ENCODE measurements at regions not wholly inside any gene's neighbourhood (a gene's known extent, or its start where the extent isn't known, plus 50 kb on each side); places are given as distances from the start of the nearest gene placed in this dataset.

GRCh38 chr12:126496201-126496600 is 1431.0 kb downstream of the AACS start:
- H3K27ac ChIP-seq (ENCODE audit: low read depth in 2 of 2, low read length in 1 of 2) = no peak overlapping the region
- peaks cover 0 to 3% of the 10 kb centered on the region in 2 donors for H3K4me1 ChIP-seq (ENCODE audit: control insufficient read depth in 2 of 2, insufficient read depth in 2 of 2, low read length in 1 of 2)
- H3K36me3 ChIP-seq (ENCODE audit: control insufficient read depth in 2 of 2, insufficient read depth in 2 of 2, low read length in 1 of 2) = no peaks in the 10 kb centered on the region
- no peak overlapping the region for H3K4me3 ChIP-seq (ENCODE audit: low read depth in 1 of 2, low read length in 2 of 2)
- WGBS, 2 donors = 81 to 85% methylated on average over 3 of the region's 3 CpGs
- no peaks in the 10 kb centered on the region for H3K27me3 ChIP-seq (ENCODE audit: control insufficient read depth in 1 of 2, insufficient read depth in 2 of 2, low read length in 2 of 2)
- H3K9me3 ChIP-seq (ENCODE audit: control insufficient read depth in 2 of 2, insufficient read depth in 1 of 2, low read depth in 1 of 2, low read length in 1 of 2) = no peaks in the 10 kb centered on the region

- WGBS, 2 donors = 48 to 61% methylated on average over 7 of the region's 7 CpGs
- Histone ChIP-seq H3K4me3 (ENCODE audit: low read depth in 1 of 2, low read length in 2 of 2) (no peak overlapping the region), H3K36me3 (ENCODE audit: control insufficient read depth in 2 of 2, insufficient read depth in 2 of 2, low read length in 1 of 2) (no peaks in the 10 kb centered on the region), H3K27me3 (ENCODE audit: control insufficient read depth in 1 of 2, insufficient read depth in 2 of 2, low read length in 2 of 2) (no peaks in the 10 kb centered on the region), H3K9me3 (ENCODE audit: control insufficient read depth in 2 of 2, insufficient read depth in 1 of 2, low read depth in 1 of 2, low read length in 1 of 2) (no peaks in the 10 kb centered on the region), H3K27ac (ENCODE audit: low read depth in 2 of 2, low read length in 1 of 2) (no peak overlapping the region), H3K4me1 (ENCODE audit: control insufficient read depth in 2 of 2, insufficient read depth in 2 of 2, low read length in 1 of 2) (no peaks in the 10 kb centered on the region)
Observed at GRCh38 chr12:126506426-126507182, 1441.4 kb downstream of the AACS start.

- 69% methylated on average over 2 of the region's 2 CpGs for WGBS, 2 donors
- Histone ChIP-seq H3K36me3 (ENCODE audit: control insufficient read depth in 2 of 2, insufficient read depth in 2 of 2, low read length in 1 of 2) (no peaks in the 10 kb centered on the region), H3K27me3 (ENCODE audit: control insufficient read depth in 1 of 2, insufficient read depth in 2 of 2, low read length in 2 of 2) (no peaks in the 10 kb centered on the region), H3K27ac (ENCODE audit: low read depth in 2 of 2, low read length in 1 of 2) (no peak overlapping the region), H3K9me3 (ENCODE audit: control insufficient read depth in 2 of 2, insufficient read depth in 1 of 2, low read depth in 1 of 2, low read length in 1 of 2) (no peaks in the 10 kb centered on the region), H3K4me1 (ENCODE audit: control insufficient read depth in 2 of 2, insufficient read depth in 2 of 2, low read length in 1 of 2) (no peaks in the 10 kb centered on the region), H3K4me3 (ENCODE audit: low read depth in 1 of 2, low read length in 2 of 2) (no peak overlapping the region)
Observed at GRCh38 chr12:126507231-126507630, 1442.0 kb downstream of the AACS start.

GRCh38 chr12:126509572-126509971 is 1444.3 kb downstream of the AACS start:
- Histone ChIP-seq H3K27ac (ENCODE audit: low read depth in 2 of 2, low read length in 1 of 2) (no peak overlapping the region), H3K9me3 (ENCODE audit: control insufficient read depth in 2 of 2, insufficient read depth in 1 of 2, low read depth in 1 of 2, low read length in 1 of 2) (no peaks in the 10 kb centered on the region), H3K27me3 (ENCODE audit: control insufficient read depth in 1 of 2, insufficient read depth in 2 of 2, low read length in 2 of 2) (no peaks in the 10 kb centered on the region), H3K4me1 (ENCODE audit: control insufficient read depth in 2 of 2, insufficient read depth in 2 of 2, low read length in 1 of 2) (no peaks in the 10 kb centered on the region), H3K4me3 (ENCODE audit: low read depth in 1 of 2, low read length in 2 of 2) (no peak overlapping the region), H3K36me3 (ENCODE audit: control insufficient read depth in 2 of 2, insufficient read depth in 2 of 2, low read length in 1 of 2) (no peaks in the 10 kb centered on the region)
- WGBS, 2 donors = 53 to 56% methylated on average over 4 of the region's 4 CpGs

- H3K36me3 ChIP-seq (ENCODE audit: control insufficient read depth in 2 of 2, insufficient read depth in 2 of 2, low read length in 1 of 2) = no peaks in the 10 kb centered on the region
- no peak overlapping the region for H3K4me3 ChIP-seq (ENCODE audit: low read depth in 1 of 2, low read length in 2 of 2)
- no peaks in the 10 kb centered on the region for H3K4me1 ChIP-seq (ENCODE audit: control insufficient read depth in 2 of 2, insufficient read depth in 2 of 2, low read length in 1 of 2)
- H3K27me3 ChIP-seq (ENCODE audit: control insufficient read depth in 1 of 2, insufficient read depth in 2 of 2, low read length in 2 of 2) = no peaks in the 10 kb centered on the region
- no peaks in the 10 kb centered on the region for H3K9me3 ChIP-seq (ENCODE audit: control insufficient read depth in 2 of 2, insufficient read depth in 1 of 2, low read depth in 1 of 2, low read length in 1 of 2)
- no peak overlapping the region for H3K27ac ChIP-seq (ENCODE audit: low read depth in 2 of 2, low read length in 1 of 2)
- 86 to 89% methylated on average over 5 of the region's 5 CpGs for WGBS, 2 donors
Observed at GRCh38 chr12:126510630-126511029, 1445.4 kb downstream of the AACS start.

GRCh38 chr12:126512916-126513913 is 1448.0 kb downstream of the AACS start:
- H3K27ac ChIP-seq (ENCODE audit: low read depth in 2 of 2, low read length in 1 of 2) = no peak overlapping the region

GRCh38 chr12:126518596-126519200 is 1453.5 kb downstream of the AACS start:
- Histone ChIP-seq H3K27ac (ENCODE audit: low read depth in 2 of 2, low read length in 1 of 2) (no peak overlapping the region), H3K4me1 (ENCODE audit: control insufficient read depth in 2 of 2, insufficient read depth in 2 of 2, low read length in 1 of 2) (no peaks in the 10 kb centered on the region), H3K4me3 (ENCODE audit: low read depth in 1 of 2, low read length in 2 of 2) (no peak overlapping the region), H3K27me3 (ENCODE audit: control insufficient read depth in 1 of 2, insufficient read depth in 2 of 2, low read length in 2 of 2) (no peaks in the 10 kb centered on the region), H3K9me3 (ENCODE audit: control insufficient read depth in 2 of 2, insufficient read depth in 1 of 2, low read depth in 1 of 2, low read length in 1 of 2) (no peaks in the 10 kb centered on the region), H3K36me3 (ENCODE audit: control insufficient read depth in 2 of 2, insufficient read depth in 2 of 2, low read length in 1 of 2) (no peaks in the 10 kb centered on the region)
- WGBS, 2 donors = 74 to 78% methylated on average over 10 of the region's 10 CpGs

More at GRCh38 chr12:126512916-126513913, 1448.0 kb downstream of the AACS start:
- Histone ChIP-seq H3K9me3 (ENCODE audit: control insufficient read depth in 2 of 2, insufficient read depth in 1 of 2, low read depth in 1 of 2, low read length in 1 of 2) (no peaks in the 10 kb centered on the region), H3K4me1 (ENCODE audit: control insufficient read depth in 2 of 2, insufficient read depth in 2 of 2, low read length in 1 of 2) (no peaks in the 10 kb centered on the region), H3K36me3 (ENCODE audit: control insufficient read depth in 2 of 2, insufficient read depth in 2 of 2, low read length in 1 of 2) (no peaks in the 10 kb centered on the region), H3K27me3 (ENCODE audit: control insufficient read depth in 1 of 2, insufficient read depth in 2 of 2, low read length in 2 of 2) (no peaks in the 10 kb centered on the region), H3K4me3 (ENCODE audit: low read depth in 1 of 2, low read length in 2 of 2) (no peak overlapping the region)
- 48 to 50% methylated on average over 5 of the region's 5 CpGs for WGBS, 2 donors

GRCh38 chr12:126519833-126520232 is 1454.6 kb downstream of the AACS start:
- WGBS, 2 donors = 84 to 90% methylated on average over 3 of the region's 3 CpGs
- Histone ChIP-seq H3K4me3 (ENCODE audit: low read depth in 1 of 2, low read length in 2 of 2) (no peak overlapping the region), H3K9me3 (ENCODE audit: control insufficient read depth in 2 of 2, insufficient read depth in 1 of 2, low read depth in 1 of 2, low read length in 1 of 2) (no peaks in the 10 kb centered on the region), H3K27ac (ENCODE audit: low read depth in 2 of 2, low read length in 1 of 2) (no peak overlapping the region), H3K27me3 (ENCODE audit: control insufficient read depth in 1 of 2, insufficient read depth in 2 of 2, low read length in 2 of 2) (no peaks in the 10 kb centered on the region), H3K4me1 (ENCODE audit: control insufficient read depth in 2 of 2, insufficient read depth in 2 of 2, low read length in 1 of 2) (no peaks in the 10 kb centered on the region), H3K36me3 (ENCODE audit: control insufficient read depth in 2 of 2, insufficient read depth in 2 of 2, low read length in 1 of 2) (no peaks in the 10 kb centered on the region)

- H3K36me3 ChIP-seq (ENCODE audit: control insufficient read depth in 2 of 2, insufficient read depth in 2 of 2, low read length in 1 of 2) = no peaks in the 10 kb centered on the region
- no peak overlapping the region for H3K27ac ChIP-seq (ENCODE audit: low read depth in 2 of 2, low read length in 1 of 2)
- H3K4me1 ChIP-seq (ENCODE audit: control insufficient read depth in 2 of 2, insufficient read depth in 2 of 2, low read length in 1 of 2) = no peaks in the 10 kb centered on the region
- no peaks in the 10 kb centered on the region for H3K27me3 ChIP-seq (ENCODE audit: control insufficient read depth in 1 of 2, insufficient read depth in 2 of 2, low read length in 2 of 2)
- WGBS, 2 donors = 81 to 84% methylated on average over 7 of the region's 7 CpGs
- H3K9me3 ChIP-seq (ENCODE audit: control insufficient read depth in 2 of 2, insufficient read depth in 1 of 2, low read depth in 1 of 2, low read length in 1 of 2) = no peaks in the 10 kb centered on the region
- H3K4me3 ChIP-seq (ENCODE audit: low read depth in 1 of 2, low read length in 2 of 2) = no peak overlapping the region
Observed at GRCh38 chr12:126523891-126524290, 1458.7 kb downstream of the AACS start.
